H9 (cell line): ENCODE measurements at regions not wholly inside any gene's neighbourhood (a gene's known extent, or its start where the extent isn't known, plus 50 kb on each side); places are given as distances from the start of the nearest gene placed in this dataset.

Experiments
- DNase-seq: peaks from one replicate; pipeline ENCODE4 v3.0.0-alpha.2; 2017
- H2AFZ ChIP-seq: one replicate; pipeline ENCODE4 v1.6.1; 2013; ENCODE audit warnings: mild to moderate bottlenecking, low read length, control low read depth, moderate library complexity
- H2AK5ac ChIP-seq: 2 replicates; pipeline ENCODE4 v1.6.1; 2013; ENCODE audit warnings: low read length, control low read depth, mixed read lengths; ENCODE audit not compliant: insufficient read length
- H2BK120ac ChIP-seq: one replicate; pipeline ENCODE4 v1.6.1; 2013; ENCODE audit warnings: low read depth, mild to moderate bottlenecking, low read length, control low read depth, inconsistent platforms; ENCODE audit not compliant: poor library complexity, severe bottlenecking
- H2BK12ac ChIP-seq: 2 replicates; pipeline ENCODE4 v1.6.1; 2013; ENCODE audit warnings: low read length, control low read depth, mixed read lengths, low read depth; ENCODE audit not compliant: insufficient read length
- H2BK15ac ChIP-seq: 2 replicates; pipeline ENCODE4 v1.6.1; 2013; ENCODE audit warnings: low read depth, low read length, control low read depth
- H2BK20ac ChIP-seq: one replicate; pipeline ENCODE4 v1.6.1; 2013; ENCODE audit warnings: low read depth, mild to moderate bottlenecking, low read length, control low read depth, inconsistent platforms; ENCODE audit not compliant: poor library complexity, severe bottlenecking
- H2BK5ac ChIP-seq: 2 replicates; pipeline ENCODE4 v1.6.1; 2013; ENCODE audit warnings: low read length, control low read depth, mixed read lengths; ENCODE audit not compliant: insufficient read length
- H3K14ac ChIP-seq: 2 replicates; pipeline ENCODE4 v1.6.1; 2013; ENCODE audit warnings: low read length, control low read depth; ENCODE audit not compliant: insufficient read depth
- H3K18ac ChIP-seq: 2 replicates; pipeline ENCODE4 v1.6.1; 2013; ENCODE audit warnings: low read depth, mild to moderate bottlenecking, mixed read lengths, low read length, control low read depth; ENCODE audit not compliant: insufficient read length
- H3K23ac ChIP-seq: 2 replicates; pipeline ENCODE4 v1.6.1; 2013; ENCODE audit warnings: low read length, control low read depth, mixed read lengths, low read depth; ENCODE audit not compliant: insufficient read length
- H3K23me2 ChIP-seq: 2 replicates; pipeline ENCODE4 v1.6.1; 2013; ENCODE audit warnings: low read depth, mild to moderate bottlenecking, mixed read lengths, low read length, control low read depth; ENCODE audit not compliant: insufficient read length, poor library complexity, severe bottlenecking
- H3K27ac ChIP-seq: 2 replicates; pipeline ENCODE4 v1.5.1; 2013; ENCODE audit warnings: low read length, control low read depth, mixed read lengths, low read depth; ENCODE audit not compliant: insufficient read length
- H3K27me3 ChIP-seq: 2 replicates; pipeline ENCODE4 v1.6.1; 2013; ENCODE audit warnings: low read length, control low read depth, inconsistent platforms; ENCODE audit not compliant: insufficient read depth
- H3K4ac ChIP-seq: 2 replicates; pipeline ENCODE4 v1.6.1; 2013; ENCODE audit warnings: low read depth, mild to moderate bottlenecking, control low read depth, inconsistent platforms, low read length, moderate library complexity
- H3K4me1 ChIP-seq: 2 replicates; pipeline ENCODE4 v1.6.1; 2013; ENCODE audit warnings: low read length, control low read depth, inconsistent platforms; ENCODE audit not compliant: insufficient read depth
- H3K4me2 ChIP-seq: 2 replicates; pipeline ENCODE4 v1.6.1; 2013; ENCODE audit warnings: low read length, control low read depth, mixed read lengths; ENCODE audit not compliant: insufficient read length, insufficient read depth
- H3K56ac ChIP-seq: 2 replicates; pipeline ENCODE4 v1.6.1; 2013; ENCODE audit warnings: low read depth, mild to moderate bottlenecking, mixed read lengths, low read length, control low read depth; ENCODE audit not compliant: insufficient read length
- H3K79me1 ChIP-seq: 2 replicates; pipeline ENCODE4 v1.6.1; 2013; ENCODE audit warnings: low read depth, mild to moderate bottlenecking, moderate library complexity, low read length, control low read depth, inconsistent platforms; ENCODE audit not compliant: insufficient read depth, poor library complexity, severe bottlenecking
- H3K79me2 ChIP-seq: 2 replicates; pipeline ENCODE4 v1.6.1; 2013; ENCODE audit warnings: low read length, control low read depth, inconsistent platforms; ENCODE audit not compliant: insufficient read depth
- H3K9ac ChIP-seq: 2 replicates; pipeline ENCODE4 v1.6.1; 2013; ENCODE audit warnings: low read length, control low read depth, mixed read lengths; ENCODE audit not compliant: insufficient read length; ENCODE audit errors: extremely low read depth
- H3K9me3 ChIP-seq: one replicate; pipeline ENCODE4 v1.6.1; 2013; ENCODE audit warnings: low read depth, low read length, inconsistent platforms; ENCODE audit not compliant: control insufficient read depth
- H3T11ph ChIP-seq: one replicate; pipeline ENCODE4 v1.6.1; 2013; ENCODE audit warnings: mild to moderate bottlenecking, low read length, control low read depth, inconsistent platforms
- H4K20me1 ChIP-seq: one replicate; pipeline ENCODE4 v1.6.1; 2013; ENCODE audit not compliant: control insufficient read depth, insufficient read length, insufficient read depth
- H4K5ac ChIP-seq: 2 replicates; pipeline ENCODE4 v1.6.1; 2013; ENCODE audit warnings: low read depth, mild to moderate bottlenecking, mixed read lengths, low read length, control low read depth; ENCODE audit not compliant: insufficient read length
- H4K8ac ChIP-seq: replicated peaks from 2 replicates; pipeline ENCODE4 v1.6.1; 2013; ENCODE audit warnings: low read length, control low read depth, mixed read lengths, low read depth; ENCODE audit not compliant: insufficient read length
- H4K91ac ChIP-seq: 2 replicates; pipeline ENCODE4 v1.6.1; 2013; ENCODE audit warnings: low read depth, mild to moderate bottlenecking, moderate library complexity, mixed read lengths, low read length, control low read depth; ENCODE audit not compliant: insufficient read length
- H3K27ac Mint-ChIP-seq, 3 experiments: 2 replicates in 2 of 3; 3 replicates in 1 of 3; pipeline ENCODE4 v1.8.0; 2020 to 2021; ENCODE audit warnings: mixed read lengths in 3 of 3, mild to moderate bottlenecking in 1 of 3, moderate library complexity in 1 of 3
- H3K27me3 Mint-ChIP-seq: 2 replicates; pipeline ENCODE4 v1.8.0; 2021; ENCODE audit warnings: low read depth, mild to moderate bottlenecking, moderate library complexity, mixed read lengths
- H3K36me3 Mint-ChIP-seq, 3 experiments: 2 replicates in 2 of 3; 3 replicates in 1 of 3; pipeline ENCODE4 v1.8.0; 2020 to 2021; ENCODE audit warnings: low read depth in 3 of 3, mixed read lengths in 3 of 3; ENCODE audit not compliant: insufficient read depth in 1 of 3
- H3K4me1 Mint-ChIP-seq, 2 experiments: 2 replicates each; pipeline ENCODE4 v1.8.0; 2020; ENCODE audit warnings: mixed read lengths in 2 of 2
- H3K4me3 Mint-ChIP-seq, 2 experiments: 2 replicates in 1 of 2; 3 replicates in 1 of 2; pipeline ENCODE4 v1.8.0; 2020 to 2021; ENCODE audit warnings: mild to moderate bottlenecking in 2 of 2, mixed read lengths in 2 of 2, moderate library complexity in 1 of 2
- H3K9me3 Mint-ChIP-seq, 2 experiments: 2 replicates in 1 of 2; 3 replicates in 1 of 2; pipeline ENCODE4 v1.8.0; 2020; ENCODE audit warnings: mild to moderate bottlenecking in 2 of 2, mixed read lengths in 2 of 2, moderate library complexity in 1 of 2
- WGBS: extraction: QIAGEN DNeasy Blood & Tissue Kit; methylation state at CpG from one replicate; pipeline ENCODE4 v1.1.7; 2013; ENCODE audit warnings: missing lambda C conversion rate, low lambda C conversion rate, mixed read lengths; ENCODE audit not compliant: insufficient read length; ENCODE audit errors: extremely low coverage; 5-methylcytosine and 5-hydroxymethylcytosine counted together
- TF ChIP-seq, protein P1 (sequence below): fragments of 200-600 bp; sonication (generic); conservative IDR thresholded peaks from 3 replicates; pipeline ENCODE4 v1.8.0; 2021; ENCODE audit warnings: antibody characterized with exemption, mild to moderate bottlenecking

DNA sequence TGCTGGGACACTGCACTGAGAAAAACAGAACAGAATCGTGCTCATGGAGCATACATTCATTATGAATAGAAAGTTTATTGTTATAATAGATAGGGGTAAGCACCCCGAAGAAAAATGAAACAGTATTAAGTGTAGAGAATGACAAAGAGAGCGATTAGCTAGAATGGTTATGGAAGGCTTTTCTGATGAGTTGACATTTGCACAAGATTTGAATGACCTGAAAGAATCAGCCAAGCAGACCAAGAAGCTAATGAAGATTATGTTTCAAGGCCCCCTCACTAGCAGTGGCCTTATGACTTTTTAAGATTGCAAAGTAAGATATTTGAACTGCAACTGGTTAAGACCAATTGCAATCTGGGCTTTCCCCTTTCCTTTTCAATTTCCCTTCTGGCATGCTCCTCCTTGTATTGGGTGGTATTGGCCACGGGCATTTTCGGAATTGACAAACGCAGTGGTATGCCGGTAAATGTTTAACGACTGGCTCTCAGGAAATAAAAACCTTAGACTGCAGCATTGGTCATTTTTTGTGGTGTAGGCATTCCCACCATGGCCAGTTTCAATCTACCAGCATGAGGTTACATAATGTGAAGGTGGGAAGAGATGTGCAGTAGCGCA is 120.0 kb upstream of the CITED2 start:
- Histone ChIP-seq H2BK12ac (no peak overlapping the region), H3K4me2 (no peak overlapping the region), H2AK5ac (no peak overlapping the region), H3K23me2 (no peaks in the 10 kb centered on the region), H4K5ac (no peak overlapping the region), H4K8ac (no peak overlapping the region), H3K9ac (no peak overlapping the region), H2AFZ (no peak overlapping the region), H3K23ac (no peak overlapping the region), H3K27me3 (no peaks in the 10 kb centered on the region), H3K79me2 (no peaks in the 10 kb centered on the region), H2BK15ac (no peak overlapping the region), H3K27ac (no peak overlapping the region), H4K91ac (no peak overlapping the region), H3K56ac (no peak overlapping the region), H3K18ac (no peak overlapping the region), H3K14ac (no peak overlapping the region), H3K4ac (no peak overlapping the region), H2BK5ac (no peak overlapping the region), H2BK120ac (no peak overlapping the region), H3K79me1 (no peaks in the 10 kb centered on the region), H4K20me1 (no peaks in the 10 kb centered on the region), H3K4me1 (no peaks in the 10 kb centered on the region; the same call in 1 of the 2 replicates), H3K9me3 (no peaks in the 10 kb centered on the region), H3T11ph (no peak overlapping the region), H2BK20ac (no peak overlapping the region)
- Mint-ChIP-seq H3K36me3 (peaks cover 0 to 2% (median 1%) of the 10 kb centered on the region in 3 experiments; a peak in 3 of 7 replicates), H3K4me3 (no peak overlapping the region), H3K9me3 (peaks cover 0 to 2% of the 10 kb centered on the region in 2 experiments; a peak in 3 of 5 replicates), H3K27ac (no peak overlapping the region), H3K27me3 (no peaks in the 10 kb centered on the region), H3K4me1 (peaks cover 10% of the 10 kb centered on the region in 2 experiments)
- no peak for DNase-seq
- no CpG with 5 or more reads among the region's 9 CpGs for WGBS
- TF ChIP-seq, protein P1, sequence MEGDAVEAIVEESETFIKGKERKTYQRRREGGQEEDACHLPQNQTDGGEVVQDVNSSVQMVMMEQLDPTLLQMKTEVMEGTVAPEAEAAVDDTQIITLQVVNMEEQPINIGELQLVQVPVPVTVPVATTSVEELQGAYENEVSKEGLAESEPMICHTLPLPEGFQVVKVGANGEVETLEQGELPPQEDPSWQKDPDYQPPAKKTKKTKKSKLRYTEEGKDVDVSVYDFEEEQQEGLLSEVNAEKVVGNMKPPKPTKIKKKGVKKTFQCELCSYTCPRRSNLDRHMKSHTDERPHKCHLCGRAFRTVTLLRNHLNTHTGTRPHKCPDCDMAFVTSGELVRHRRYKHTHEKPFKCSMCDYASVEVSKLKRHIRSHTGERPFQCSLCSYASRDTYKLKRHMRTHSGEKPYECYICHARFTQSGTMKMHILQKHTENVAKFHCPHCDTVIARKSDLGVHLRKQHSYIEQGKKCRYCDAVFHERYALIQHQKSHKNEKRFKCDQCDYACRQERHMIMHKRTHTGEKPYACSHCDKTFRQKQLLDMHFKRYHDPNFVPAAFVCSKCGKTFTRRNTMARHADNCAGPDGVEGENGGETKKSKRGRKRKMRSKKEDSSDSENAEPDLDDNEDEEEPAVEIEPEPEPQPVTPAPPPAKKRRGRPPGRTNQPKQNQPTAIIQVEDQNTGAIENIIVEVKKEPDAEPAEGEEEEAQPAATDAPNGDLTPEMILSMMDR, result no peak
